NCI-H128 (cell line): ENCODE measurements at regions not wholly inside any gene's neighbourhood (a gene's known extent, or its start where the extent isn't known, plus 50 kb on each side); places are given as distances from the start of the nearest gene placed in this dataset.

Experiments used
- DNase-seq: peaks from one replicate; lab custom pipeline; 2025; ENCODE audit not compliant: unreplicated experiment; lab: John Stamatoyannopoulos, UW

GRCh38 chr2:16335604-16335930 is 330.1 kb downstream of the CYRIA start:
- DNase-seq: no peak

- DNase-seq: no peak
Measured at GRCh38 chr2:16334886-16335603, 330.6 kb downstream of the CYRIA start.

GRCh38 chr2:16334366-16334765 is 331.3 kb downstream of the CYRIA start:
- DNase-seq: no peak

GRCh38 chr2:16333681-16334080 is 332.0 kb downstream of the CYRIA start:
- no peak for DNase-seq

GRCh38 chr2:16332681-16333557 is 332.7 kb downstream of the CYRIA start:
- no peak for DNase-seq

- DNase-seq: no peak
Measured at GRCh38 chr2:16331772-16332171, 333.9 kb downstream of the CYRIA start.

DNA sequence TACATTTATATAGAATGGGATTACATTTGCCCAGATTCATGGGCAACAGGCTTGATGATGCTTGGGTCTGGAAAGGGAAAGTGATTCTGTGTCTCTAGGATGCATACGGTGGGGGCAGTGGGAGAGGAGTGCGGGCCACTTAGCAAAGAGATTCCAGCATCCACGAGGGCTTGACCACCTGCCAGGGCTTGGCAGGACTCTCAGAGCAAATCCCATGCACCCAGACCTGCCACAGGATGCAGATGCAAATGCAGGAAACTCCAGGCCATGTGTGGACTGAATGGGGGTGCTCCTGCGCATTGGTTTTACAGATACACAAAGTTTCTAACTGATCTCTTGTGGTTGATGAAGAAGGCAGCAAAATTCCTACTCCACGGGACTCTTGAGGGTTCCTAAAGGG is 334.7 kb downstream of the CYRIA start:
- no peak for DNase-seq

GRCh38 chr2:16330571-16330970 is 335.1 kb downstream of the CYRIA start:
- DNase-seq: no peak

GRCh38 chr2:16330012-16330411 is 335.6 kb downstream of the CYRIA start:
- no peak for DNase-seq

DNA sequence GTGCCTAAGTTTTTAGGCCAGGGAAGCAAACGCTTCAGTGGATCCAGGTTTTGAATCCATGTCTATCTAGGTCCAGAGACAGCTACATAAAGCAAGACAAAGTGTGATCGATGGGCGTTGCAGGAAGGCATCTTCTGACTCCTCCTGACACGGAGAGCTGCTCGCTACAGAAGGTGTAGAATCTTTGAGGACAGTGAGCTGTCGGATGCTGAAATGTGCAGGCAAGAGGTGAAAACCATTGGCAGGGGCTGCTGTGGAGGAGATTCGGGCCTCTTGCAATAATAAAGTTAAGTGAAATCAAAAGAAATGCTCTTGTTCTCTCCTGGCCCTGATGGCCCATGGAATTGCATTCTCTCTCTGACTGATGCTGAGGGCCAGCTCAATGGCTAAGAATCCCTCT is 336.2 kb downstream of the CYRIA start:
- no peak for DNase-seq

DNA sequence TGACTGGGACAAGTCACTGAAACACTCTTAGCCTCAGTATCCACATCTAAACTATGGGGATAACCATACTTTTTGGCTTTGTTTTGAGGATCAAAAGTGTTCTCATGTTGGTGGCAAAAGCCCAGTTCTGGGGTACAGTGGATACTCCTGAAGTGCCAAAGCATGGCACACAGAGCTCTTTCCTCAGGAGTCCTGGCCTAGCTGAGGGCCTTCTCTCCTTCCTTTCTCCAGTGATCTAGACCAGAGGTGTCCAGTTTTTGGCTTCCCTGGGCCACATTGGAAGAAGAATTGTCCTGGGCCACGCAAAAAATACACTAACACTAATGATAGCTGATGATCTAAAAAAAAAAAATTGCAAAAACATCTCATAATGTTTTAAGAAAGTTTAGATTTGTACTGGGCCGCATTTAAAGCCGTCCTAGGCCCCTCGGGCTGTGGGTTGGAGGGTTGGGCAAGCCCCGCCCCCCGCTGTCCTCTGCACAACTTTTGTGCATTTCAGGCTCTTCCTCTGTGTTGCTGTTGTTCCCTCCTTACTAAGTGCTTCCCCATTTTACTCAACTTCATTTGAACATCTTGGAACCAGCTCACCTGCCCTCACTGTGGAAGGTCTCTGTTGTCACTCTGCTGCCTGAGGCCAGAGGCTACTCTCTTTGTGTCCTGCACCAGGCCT is 337.0 kb downstream of the CYRIA start:
- no peak for DNase-seq

DNA sequence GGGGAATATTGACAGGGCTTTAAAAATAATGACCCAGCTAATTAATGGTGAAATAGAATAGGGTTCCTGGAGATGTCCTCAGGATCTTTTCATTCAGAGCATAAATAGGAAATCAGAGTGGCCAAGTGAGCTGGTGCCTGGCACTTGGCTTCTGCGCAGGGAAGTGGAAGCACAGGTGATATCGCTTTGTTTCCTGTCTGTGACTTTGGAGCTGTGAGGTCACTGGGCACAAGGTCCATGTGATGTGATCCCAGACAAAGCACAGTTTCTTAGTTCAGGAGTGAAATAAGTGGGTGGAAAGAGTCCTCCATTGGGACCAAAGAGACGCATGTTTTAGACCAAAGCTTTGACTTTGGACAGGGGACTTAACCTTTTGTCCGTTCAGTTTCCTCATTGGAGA is 338.3 kb downstream of the CYRIA start:
- no peak for DNase-seq

GRCh38 chr2:16326711-16327300 is 338.8 kb downstream of the CYRIA start:
- no peak for DNase-seq

DNA sequence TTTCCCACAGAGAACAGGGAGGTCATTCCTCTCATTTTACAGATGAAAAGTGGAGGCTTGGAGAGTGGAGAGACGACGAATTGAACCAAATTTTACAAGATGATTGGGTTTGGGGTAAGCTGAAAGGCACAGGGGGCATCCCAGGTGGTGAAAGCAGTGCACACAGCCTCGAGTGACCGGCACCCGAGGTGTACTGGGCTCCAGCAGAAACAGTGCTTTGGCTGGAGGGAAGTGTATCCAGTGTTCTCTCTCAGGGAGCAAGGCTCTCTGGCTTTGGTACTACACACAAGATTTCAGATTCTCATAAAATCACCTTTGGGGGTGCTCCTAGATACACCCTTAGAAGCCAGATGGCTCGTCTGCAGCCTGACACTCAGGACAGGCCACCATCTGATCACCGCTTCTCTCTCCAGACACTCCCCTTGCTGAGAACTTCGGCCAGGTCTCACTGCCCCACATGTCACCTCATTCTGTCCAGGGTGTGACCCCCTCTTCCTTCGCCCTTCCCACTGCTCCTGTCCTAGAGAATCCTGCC is 339.6 kb downstream of the CYRIA start:
- no peak for DNase-seq

DNA sequence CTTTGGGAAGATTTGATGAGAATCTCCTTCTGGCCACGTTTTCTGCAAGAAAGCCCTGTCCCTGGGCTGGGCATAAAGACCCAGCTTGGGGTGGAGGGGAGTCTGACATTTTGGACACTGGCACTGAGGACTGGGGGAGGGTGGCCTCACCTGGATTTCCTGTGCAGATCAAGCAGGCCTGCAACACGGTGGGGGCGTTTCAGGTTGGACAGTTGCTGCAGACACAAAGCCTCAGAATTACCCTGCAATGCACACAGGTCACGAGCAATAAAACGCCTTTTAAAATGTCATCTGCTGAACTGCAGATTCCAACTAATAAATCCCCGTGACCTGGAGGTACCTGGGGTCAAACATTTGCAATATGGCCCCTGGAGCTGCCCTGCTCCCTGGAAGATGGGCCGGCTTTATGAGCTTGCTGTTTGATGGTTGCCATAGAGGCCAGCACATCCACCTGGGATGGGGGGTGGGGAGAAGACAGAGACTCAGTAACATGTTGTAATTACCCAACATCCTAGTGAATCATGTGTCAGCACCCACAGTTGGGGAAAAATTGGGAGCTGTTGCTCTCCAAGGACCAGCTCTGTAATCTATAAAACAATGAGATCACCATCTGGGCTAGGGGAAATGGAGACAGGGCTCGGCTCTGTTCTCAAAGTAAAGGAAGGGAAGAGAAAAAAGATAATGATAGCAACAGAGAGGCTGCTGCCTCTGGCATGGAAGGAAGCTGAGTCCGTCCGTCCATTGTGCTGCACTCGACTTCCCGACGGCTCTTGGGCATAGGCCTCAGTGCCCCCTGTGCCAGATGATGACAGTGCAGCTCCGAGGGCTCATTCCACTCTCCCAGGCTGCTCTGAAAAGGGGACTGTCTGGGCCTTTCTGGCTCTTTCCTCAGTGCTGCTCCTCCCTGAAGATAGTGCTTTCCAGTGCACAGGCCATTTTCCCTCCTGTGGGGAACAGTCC is 340.3 kb downstream of the CYRIA start:
- DNase-seq: no peak

GRCh38 chr2:16324544-16324937 is 341.1 kb downstream of the CYRIA start:
- DNase-seq: no peak

DNA sequence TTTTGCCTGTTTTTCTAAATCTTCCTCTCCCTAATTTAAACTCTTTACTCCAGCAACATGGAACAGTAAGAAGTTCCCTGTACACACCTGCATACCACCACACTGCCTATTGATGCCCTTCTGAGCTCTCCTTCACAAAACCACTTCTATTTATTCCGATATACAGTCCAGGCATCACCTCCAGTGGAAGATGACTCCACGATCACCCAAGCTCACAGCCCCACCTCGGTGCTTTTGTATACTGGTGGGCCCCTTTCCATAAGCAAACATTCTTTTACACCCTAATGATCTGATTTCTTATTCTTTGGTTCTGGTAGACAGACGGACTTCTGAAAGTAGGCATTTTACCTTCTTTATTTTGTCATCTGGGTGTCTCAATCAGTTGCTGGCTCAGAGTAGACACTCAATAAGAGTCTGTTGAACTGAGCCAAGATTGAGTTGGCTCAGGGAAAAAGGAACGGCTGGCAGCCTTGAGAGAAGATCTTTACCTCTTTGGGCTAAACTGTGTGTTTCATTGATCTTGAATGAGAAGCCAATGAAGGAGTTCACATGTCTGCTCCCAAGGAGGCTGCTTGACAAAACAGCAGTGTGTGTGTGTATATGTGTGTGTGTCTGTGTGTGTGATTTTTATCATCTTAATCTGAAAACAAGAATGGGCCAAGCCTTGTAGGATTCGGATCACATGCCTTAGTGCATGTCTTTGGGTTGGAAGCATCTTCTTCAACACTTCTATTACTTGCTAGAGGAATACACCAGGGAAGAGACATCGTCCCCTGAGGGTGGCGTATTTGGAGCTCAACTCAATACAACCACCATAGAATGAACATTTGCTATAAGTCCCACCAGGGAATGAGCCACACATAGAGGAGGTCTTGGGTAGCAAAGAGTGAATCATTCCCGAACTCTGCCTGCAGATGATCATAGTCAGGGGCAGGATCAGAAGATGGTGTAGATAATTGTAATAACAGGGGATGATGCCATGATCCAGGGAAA is 341.8 kb downstream of the CYRIA start:
- no peak for DNase-seq

DNA sequence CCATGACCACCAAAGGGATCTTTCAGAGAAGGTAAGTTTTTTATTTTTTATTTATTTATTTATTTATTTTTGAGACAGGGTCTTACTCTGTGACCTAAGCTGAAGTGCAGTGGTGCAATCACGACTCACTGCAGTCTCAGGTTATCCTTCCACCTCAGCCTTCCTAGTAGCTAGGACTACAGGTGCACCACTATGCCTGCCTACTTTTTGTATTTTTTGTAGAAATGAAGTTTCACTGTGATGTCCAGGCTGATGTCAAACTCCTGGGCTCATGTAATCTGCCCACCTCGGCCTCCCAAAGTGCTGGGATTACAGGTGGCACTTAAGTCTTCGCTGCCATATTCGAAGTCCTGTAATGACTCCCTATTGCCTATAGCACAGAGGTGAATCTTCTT is 342.5 kb downstream of the CYRIA start:
- DNase-seq: no peak
